Right kidney (tissue), 1 donor: ENCODE measurements at regions not wholly inside any gene's neighbourhood (a gene's known extent, or its start where the extent isn't known, plus 50 kb on each side); places are given as distances from the start of the nearest gene placed in this dataset.

Experiments used
- DNase-seq: peaks from one replicate; pipeline ENCODE4 v3.0.0-alpha.2; 2016

GRCh38 chr9:109883623-109884022 lies 103.6 kb downstream of the PALM2AKAP2 start:
- no peak for DNase-seq

DNA sequence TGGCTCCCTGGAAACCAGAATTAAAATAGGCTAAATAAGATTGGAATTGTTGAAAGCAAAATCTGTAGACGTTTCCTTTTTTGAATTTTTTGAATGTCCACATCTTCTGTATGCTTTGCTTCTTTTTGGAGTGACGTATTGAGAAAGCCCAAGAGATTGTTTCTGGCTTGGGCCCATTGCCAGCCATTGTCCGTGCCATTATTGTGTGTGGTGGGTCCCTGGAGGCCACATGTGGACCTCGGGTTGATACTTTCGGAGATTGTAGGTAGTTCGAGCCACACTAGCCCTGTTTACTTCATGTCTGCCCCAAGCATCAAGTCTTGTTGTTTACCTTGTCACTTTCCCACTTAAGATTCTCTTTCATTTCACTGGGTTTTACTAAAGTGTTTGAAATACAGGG lies 106.0 kb downstream of the PALM2AKAP2 start:
- DNase-seq = no peak

- DNase-seq = no peak
Measured at GRCh38 chr9:109886617-109887016, 106.6 kb downstream of the PALM2AKAP2 start.

DNA sequence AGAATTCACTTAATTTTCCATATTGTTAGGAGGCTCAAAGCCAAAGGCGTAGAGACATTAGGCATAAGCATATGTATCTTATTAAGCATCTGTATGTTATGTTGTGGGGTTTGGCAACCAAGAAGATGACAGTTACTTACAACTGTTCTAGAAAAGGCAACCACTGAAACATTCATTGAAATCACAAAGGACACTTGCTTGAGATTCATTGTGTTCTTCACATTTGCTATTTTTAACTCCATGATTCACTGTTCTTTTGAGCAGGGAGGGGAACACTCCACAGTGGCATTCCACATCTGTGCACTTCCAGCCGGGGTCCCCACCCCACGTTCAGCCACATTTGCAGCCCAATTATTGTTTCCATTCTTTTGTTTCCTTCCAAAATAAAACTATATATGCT lies 107.1 kb downstream of the PALM2AKAP2 start:
- no peak for DNase-seq

- no peak for DNase-seq
Measured at GRCh38 chr9:109888695-109889094, 108.7 kb downstream of the PALM2AKAP2 start.

DNA sequence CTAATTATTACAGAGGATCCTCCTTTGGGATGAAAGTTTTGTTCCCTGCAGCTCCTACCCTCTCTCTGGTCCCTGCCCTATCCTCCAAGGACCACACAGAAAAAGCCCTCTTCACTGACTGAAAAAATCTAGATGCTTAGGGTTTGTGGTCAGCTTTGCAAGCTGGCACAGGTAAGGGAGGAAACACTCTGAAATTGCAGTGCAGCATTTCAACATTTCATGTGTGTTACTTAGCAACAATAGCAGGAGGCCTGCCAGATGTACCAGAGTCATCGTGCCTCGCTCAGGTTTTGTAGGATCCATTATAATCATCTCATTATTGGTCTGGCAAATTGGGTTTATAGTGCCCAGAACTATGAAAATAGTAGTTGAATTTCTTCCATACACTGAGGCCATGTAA lies 109.5 kb downstream of the PALM2AKAP2 start:
- no peak for DNase-seq

DNA sequence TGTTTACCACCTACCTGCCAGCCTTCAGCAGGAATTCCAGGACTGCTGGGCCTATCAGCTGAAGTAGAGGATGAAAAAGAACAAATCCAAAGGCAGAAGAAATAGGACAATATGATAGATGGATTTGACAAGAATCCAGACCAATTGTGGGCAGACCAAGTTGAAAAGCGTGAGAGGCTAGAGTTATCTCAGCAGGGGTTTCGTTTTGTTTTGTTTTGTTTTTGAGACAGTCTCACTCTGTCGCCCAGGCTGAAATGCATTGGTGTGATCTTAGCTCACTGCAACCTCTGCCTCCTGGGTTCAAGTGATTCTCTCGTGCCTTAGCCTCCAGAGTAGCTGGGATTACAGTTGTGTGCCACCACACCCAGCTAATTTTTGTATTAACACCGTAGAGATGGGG lies 113.2 kb downstream of the PALM2AKAP2 start:
- no peak for DNase-seq

- no peak for DNase-seq
Measured at GRCh38 chr9:109894473-109894872, 114.5 kb downstream of the PALM2AKAP2 start.

DNA sequence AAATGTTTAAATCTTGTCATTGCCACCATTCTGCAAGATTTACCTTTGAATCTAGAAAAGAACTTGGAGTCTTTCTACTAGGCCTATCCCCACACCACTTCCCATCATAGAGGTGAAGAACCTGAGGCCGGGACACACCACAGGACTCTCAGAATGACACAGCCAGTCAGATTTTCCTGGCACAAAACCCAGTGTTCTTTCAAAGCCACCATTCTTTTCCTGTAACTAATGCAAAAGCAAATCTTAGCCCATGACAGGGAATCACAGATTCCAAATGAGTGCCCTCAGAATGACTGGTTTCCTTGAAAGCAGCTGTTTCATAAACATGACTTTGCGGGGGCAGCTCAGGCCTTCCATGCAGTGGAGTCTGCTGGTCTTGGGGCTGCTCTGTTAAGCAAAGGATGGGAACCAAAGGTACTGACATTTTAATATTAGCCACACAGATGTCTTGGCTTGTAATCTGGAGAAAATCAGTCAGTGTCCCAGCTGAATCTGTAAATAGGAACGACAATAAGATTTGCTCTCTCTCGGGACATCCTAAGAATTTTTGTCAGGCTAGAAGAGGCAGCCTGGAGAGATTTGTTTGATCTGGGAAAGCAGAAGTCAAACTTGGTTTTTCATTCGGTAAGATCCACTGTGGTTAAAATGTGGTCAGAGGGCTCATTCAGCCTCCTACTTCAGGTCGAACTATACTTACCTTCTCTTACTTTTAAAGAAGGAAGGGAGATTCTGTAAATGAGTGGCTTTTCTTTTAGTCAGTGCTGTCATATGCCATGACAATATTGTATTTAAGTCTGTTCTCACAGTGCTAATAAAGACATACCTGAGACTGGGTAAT lies 115.1 kb downstream of the PALM2AKAP2 start:
- no peak for DNase-seq

DNA sequence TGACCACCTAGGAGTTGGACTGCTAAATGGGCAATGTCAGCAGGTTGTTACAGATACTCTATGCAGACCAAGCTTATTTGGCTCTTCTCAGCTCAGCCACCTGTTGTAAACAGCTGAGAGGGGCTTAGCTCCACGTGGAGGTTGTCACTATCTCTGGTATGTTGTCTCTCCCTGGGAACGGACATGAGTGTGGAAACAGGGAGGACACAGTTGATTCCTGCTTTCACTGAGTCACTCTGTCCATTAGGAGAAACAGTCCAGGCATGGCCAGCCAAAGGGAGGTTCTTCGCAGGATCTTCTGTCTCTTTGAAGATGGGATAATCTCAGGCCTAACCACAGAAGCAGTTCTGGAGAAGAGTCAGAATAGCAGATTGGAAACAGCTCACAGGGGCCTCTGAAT lies 121.2 kb downstream of the PALM2AKAP2 start:
- DNase-seq = no peak

- DNase-seq = no peak
Measured at GRCh38 chr9:109903515-109904138, 123.6 kb downstream of the PALM2AKAP2 start.

GRCh38 chr9:109904666-109905065 lies 124.7 kb downstream of the PALM2AKAP2 start:
- no peak for DNase-seq

- no peak for DNase-seq
Measured at GRCh38 chr9:109905472-109905871, 125.5 kb downstream of the PALM2AKAP2 start.

GRCh38 chr9:109906766-109907382 lies 126.9 kb downstream of the PALM2AKAP2 start:
- no peak for DNase-seq

- DNase-seq = no peak
Measured at GRCh38 chr9:109907400-109907799, 127.4 kb downstream of the PALM2AKAP2 start.

DNA sequence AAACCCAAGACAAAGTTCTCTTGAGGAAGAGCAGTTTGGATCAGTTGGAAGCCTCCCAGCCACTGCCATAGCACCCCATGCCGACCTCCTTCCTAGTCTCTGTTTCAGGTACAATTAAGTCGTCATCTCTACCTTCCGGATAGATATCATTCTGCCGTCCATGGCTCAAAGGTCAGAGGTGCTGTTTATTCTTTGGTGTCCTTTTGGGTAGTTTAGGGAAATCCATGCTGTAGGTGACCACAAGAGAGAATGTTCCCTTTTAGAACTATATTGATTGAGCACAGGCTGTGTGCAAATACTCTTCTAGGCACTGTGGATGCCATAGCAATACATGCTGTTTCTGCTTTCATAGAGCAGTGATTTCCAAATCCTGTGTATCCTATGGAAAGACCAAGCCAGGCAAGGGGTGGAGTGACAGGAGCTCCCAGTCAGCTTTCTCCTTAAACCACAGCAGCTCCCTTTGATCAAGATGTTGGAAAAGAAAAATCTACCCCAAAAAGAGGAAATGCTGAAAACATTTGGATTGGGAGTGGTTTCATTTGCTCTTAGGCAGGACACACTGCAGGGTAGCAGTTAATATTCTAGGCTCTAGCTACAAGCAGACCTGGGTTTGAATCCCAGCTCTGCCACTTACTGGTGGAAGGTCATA lies 127.9 kb downstream of the PALM2AKAP2 start:
- no peak for DNase-seq

GRCh38 chr9:109908459-109909390 lies 128.7 kb downstream of the PALM2AKAP2 start:
- no peak for DNase-seq

DNA sequence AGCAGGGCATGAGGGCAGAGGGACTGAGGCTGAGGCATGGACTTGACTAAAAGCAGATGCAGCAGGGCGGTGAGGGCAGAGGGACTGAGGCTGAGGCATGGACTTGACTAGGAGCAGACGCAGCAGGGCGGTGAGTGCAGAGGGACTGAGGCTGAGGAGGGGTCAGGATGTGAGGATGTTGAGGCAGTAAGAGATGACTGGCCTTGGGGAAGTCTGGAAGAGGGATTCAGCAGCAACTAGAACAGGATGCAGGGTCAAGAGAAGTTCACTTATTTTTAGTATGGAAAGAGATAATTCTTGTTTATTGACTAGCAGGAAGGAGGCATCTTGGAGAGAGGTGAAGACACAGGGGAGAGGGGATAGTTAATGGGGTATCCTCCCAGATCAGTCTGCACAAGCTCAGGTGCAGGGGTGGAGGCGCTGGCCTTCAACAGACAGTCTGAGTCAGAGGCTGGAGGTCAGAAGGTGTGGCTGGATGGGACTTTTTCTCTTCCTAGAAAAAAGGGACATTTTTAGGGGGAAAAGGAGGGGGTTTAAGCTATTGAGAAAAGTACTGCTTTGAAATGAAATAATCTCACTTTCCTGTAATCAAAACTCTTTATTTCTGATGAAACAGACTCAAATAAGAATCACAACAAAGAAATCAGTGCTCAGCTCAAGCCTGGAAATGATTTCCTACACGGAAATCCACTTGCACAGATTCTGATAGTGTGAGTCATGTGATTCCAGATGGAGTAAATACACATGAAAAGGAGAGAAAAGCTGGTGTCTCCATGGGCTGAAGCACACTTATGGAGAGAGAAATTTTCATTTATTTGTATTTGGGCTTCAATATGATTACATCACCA lies 130.9 kb downstream of the PALM2AKAP2 start:
- DNase-seq = no peak

DNA sequence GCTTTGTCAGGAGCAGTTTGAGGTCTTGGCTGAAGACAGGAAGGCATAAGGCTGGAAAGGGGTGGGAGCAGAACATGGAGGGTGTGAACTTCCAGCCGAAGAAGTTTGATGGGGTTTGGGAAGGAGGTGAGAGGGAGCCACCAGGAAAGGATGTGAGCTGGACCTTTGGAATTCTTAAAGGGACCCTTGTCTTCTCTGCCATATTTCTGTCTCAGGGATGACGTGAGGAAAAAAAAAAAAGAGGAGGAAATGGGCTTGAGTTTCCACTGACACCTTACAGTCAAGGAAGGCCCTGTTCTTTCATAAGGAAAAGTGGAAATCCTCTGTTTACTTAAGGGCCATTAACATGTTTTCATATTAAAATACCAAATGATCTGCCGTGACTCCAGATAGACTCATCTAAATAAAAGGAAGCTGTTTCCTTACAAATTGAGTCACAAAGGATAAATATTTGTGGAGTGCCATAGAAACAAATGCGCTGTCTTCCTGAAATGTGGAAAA lies 132.1 kb downstream of the PALM2AKAP2 start:
- no peak for DNase-seq

GRCh38 chr9:109912726-109913460 lies 132.9 kb downstream of the PALM2AKAP2 start:
- DNase-seq = no peak
